ENCODE measurements at regions not wholly inside any gene's neighbourhood (a gene's known extent, or its start where the extent isn't known, plus 50 kb on each side); places are given as distances from the start of the nearest gene placed in this dataset.
"Not testable (repeated sequence)": the region's sequence is repeated elsewhere in the genome, so short reads cannot be mapped to it uniquely, and the experiment has no call there.

DNA sequence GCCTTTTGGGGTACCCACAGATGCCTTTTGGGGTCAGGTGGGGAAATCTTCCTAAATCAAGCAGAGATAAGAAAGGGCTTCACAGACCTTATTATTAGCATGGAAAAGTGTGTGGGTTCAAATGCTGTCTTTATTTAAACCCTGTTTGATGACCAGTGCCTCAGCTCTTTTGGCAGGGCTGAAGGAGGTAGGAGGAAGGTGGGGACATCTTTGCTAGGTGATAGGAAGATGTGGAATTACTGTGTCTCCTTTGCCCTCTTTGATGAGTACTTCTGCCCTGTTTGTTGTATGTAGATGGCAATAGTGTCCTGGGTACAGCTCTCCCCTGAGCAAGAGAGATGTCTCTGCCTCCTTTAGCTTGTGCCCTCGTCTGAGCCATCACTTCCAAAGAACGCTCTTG is 333.3 kb upstream of the ROPN1 start:
- DNase-seq = no peak

DNA sequence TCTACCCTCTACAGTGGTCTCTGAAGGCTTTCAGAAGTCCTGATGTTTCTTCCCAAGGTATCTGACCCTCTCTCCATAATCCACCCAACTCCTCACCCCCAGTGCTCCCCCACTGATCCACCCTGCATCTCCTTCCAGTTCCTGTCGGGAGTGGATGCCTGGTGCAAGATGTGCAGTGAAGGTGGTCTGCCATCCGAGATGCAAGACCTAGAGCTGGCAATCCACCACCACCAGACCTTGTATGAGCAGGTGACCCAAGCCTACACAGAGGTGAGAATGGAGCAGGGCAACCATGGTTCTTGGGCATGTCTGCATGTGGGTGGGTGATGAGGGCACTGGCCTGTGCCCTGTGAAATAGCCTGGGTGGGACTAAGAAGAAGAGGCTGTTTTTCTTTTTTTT is 337.8 kb upstream of the ROPN1 start:
- DNase-seq = no peak

DNA sequence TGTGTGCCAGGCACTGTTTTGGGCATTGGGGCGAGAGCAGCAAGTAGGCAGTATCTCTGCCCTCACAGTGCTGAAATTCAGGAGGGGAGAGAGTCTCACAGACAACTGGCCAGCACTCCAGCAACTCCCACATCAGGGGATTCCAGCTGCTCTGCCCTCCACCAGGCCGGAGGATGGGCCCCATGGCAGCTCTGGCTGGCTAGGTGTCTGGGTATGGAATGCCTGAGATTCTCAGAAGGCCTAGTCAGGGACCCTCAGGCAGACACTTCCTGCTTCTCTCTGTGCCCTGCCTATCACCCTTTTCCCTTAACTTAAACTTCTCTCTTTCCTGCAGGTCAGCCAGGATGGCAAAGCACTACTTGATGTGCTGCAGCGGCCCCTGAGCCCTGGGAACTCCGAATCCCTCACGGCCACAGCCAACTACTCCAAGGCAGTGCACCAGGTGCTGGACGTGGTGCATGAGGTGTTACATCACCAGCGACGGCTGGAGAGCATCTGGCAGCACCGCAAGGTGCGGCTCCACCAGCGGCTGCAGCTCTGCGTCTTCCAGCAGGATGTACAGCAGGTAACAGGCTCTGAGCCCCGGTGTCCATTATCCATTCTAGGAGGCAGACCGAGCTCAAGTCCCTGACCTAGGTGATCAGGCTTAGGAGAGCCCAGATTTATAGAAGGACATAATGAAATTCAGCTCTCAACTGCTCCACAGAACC is 342.2 kb upstream of the ROPN1 start:
- no peak for DNase-seq

DNA sequence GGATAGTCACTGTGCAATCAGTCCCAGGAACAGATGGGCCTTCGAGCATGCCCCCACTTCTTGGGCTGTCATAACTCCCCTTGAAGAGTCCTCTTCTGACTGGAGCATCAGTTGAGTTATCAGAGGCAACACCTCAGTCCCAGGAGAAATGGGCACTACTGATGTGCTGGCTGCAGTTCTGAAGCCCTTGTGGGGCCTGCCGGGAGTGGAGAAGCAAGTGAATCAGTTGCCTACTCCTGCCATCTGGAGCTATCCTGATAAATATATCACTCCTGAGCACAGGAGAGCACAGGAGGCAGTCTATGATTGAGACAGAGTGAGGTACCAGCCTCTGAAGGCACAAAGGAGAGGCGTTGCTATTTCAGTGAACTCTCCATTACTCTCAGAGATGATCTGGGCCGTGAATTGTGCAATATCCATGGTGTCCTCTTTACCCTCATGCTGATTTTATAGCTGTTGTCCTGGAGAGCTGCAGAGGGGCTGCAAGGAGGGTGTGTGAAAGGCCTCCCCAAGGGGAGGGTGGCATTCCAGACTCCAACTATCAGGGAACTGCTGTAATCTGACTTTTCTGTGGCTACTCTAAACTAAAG is 344.2 kb upstream of the ROPN1 start:
- DNase-seq = no peak

DNA sequence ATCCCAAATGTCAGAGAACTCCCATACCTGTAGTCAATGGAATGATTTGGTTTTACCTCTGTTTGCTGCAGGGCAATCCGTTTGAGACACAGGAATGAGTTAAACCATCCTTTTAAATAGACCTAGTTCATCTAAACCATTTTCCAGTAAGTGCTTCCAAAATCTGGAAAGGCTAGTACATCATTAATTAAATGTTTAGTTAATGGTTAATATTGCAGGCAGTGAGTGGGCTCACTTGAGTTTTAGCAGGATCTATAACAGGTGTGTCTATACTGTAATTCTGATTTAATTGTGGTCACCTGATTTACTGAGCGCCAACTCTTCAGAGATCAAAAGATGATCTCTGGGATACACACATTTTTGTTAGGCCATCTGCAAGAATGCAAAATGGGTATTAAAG is 353.9 kb upstream of the ROPN1 start:
- no peak for DNase-seq

DNA sequence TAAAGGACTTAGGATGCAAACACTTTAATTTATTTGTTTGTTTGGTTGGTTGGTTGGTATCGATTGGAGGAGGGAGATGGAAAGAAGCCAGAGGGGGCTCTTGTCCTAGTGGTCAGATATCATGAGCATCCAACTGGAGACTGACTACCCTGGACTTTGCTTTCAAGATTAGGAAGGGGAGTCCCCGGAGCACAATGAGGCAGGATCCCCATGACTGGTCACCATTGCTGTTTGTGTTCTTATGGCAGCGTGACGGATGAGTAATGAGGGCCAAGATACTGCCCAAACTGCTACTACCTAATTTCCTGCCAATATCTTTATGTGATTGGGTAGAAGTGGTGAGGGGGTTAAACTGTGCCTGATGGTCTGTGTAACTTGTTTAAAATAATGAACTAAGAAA is 354.6 kb upstream of the ROPN1 start:
- DNase-seq = no peak

DNA sequence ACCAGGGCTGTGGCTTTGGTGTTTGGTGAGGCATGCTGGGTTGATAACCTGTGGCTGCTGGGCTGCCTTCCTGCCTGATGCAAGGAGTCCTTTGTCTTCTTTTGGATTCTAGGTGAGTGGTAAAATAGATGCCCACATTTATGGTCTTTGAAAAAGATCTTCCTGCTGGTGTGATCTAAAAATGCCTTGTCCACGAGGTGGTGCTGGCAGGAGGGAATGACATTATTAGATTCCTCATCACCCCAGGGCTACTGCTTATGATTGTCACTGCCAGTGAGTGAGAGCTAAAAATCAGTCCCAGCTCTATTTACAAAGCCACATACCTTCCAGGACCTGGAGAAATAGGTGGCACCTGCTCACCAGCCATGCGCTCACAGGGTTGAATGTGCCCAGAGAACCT is 355.5 kb upstream of the ROPN1 start:
- no peak for DNase-seq

DNA sequence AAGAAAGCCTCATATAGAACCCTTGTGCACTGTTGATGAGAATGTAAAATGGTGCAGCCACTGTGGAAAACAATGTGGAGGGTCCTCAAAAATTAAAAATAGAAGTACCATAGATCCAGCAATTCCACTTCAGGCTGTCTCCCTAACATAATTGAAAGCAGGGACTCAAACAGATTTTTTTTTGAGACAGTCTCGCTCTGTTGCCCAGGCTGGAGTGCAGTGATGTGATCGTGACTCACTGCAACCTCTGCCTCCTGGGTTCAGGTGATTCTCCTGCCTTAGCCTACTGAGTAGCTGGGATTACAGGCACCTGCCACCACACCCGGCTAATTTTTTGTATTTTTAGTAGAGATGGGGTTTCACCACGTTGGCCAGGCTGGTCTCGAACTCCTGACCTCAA is 356.6 kb upstream of the ROPN1 start:
- not testable (repeated sequence) for DNase-seq

DNA sequence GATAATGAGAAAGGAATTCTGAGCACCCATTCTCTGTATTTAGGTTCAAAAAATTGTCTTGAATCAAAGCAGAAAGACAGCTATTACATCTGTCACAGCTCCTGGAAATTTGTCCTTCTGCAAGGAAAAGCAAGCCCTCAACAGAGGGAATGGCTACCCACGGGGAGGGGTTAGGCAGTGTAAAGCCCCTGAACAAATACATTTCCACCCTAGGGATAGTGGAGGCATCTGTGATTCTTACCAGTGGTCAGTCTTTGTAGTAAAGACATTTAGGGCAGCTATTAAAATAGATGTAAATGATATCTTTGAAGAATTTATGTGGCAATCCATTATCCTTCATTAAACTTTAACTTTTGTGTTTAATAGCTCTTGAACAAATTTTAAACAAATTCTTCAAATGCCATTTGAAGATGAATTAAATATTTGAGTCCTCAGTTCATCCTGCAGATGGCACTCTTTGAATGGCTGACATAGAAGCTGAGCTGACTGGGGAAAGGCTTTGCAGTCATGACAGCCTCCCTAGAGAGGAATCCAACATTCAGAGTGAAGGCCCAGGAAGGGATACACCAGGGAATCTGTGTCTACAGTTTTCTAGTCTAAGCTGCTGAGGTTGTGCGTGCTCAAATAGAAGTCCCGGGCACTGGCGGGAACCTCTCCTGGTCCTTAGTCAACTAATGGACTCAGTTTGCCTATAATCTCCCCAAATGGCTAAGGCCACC is 359.7 kb upstream of the ROPN1 start:
- DNase-seq = no peak

DNA sequence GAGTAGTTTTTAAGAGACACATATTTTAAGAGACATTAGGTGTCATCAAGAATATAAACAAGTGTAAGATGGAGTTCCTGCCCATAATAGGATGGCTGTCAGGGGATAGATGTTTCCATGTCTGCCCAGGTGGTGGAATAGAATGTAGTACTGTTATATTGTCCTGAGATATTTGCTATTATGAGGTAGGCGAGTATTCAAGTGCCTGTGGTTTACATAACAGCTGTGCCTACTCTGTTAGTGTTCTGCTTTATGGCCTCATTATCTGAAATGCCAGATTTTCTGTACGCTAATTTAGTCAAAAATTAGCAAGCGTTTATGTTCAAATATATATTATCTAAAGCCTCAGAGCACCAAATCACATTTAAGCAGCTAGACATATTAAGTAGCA is 360.2 kb upstream of the ROPN1 start:
- no peak for DNase-seq

DNA sequence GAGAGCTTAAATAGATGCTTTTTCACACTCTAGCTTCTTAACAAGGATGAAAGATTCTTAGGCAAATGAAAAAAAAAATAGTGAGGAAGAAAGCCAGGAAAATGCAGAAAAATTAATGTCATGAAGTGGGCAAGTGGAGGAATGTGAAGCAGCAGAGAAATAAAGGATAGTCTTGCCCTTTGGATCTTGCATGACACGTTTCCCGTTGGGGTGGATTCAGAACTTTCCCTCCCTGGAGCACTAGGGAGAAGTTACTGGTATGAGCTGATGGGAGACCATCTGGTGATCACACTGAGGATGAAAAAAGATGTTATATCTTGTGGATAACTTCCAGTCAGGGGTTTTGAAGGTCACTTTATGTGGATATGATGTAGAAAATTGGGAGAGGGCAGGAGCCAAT is 361.8 kb upstream of the ROPN1 start:
- no peak for DNase-seq

DNA sequence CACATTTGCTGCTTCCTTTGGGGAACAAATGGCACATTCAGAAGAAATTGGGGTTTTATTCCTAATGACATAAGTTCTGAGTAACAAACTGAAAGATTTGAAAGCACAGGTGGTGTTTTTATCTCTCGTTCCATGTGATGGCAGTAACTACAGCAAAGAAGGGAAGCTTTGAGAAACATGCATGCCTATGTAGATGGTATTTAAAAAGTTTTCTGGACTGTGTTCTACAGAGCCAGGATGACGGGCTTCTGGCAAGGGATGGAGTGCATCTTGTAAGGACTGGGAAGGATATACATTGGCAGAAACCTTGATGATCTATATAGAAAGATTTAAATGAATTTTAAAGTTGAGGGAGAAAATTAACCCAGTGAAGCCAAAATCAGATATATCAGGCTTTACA is 362.2 kb upstream of the ROPN1 start:
- no peak for DNase-seq

DNA sequence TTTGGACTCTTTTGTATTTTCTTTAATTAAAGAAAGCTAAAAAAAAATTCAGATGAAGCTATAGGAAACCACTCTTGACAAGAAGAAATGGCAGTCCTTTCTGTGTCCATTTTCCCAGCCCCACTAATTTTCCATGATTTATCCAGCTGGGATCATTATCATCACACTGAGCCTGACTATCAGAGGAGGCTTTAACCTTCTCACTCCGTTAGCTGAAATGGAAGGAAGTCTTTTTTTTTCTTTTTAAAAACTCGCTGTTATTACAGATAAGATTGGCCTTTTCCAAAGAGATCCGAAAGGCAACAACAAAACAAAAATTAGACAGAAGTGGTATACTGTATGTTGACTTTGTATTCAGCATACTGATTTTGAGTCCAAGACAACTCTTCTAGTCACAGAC is 366.2 kb upstream of the ROPN1 start:
- DNase-seq = no peak

DNA sequence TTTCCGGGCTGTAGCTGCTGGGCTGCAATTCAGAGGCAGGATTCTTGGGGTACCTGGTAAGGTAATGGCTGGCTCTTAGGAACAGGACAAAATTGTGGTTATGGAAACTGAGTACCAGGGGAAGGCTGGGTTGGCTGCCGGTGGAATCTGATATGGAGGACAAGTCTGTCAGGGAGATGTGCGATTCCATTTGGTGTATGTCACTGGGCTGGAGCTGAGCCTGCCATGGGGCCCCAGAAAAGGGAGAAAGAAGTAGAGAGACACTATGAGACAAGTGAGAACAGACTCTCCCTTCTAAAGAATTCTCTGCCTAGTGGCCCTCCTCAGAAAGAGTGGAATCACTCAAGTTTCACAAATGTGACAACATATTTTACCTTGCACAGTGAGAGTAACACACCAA is 368.2 kb upstream of the ROPN1 start:
- no peak for DNase-seq

DNA sequence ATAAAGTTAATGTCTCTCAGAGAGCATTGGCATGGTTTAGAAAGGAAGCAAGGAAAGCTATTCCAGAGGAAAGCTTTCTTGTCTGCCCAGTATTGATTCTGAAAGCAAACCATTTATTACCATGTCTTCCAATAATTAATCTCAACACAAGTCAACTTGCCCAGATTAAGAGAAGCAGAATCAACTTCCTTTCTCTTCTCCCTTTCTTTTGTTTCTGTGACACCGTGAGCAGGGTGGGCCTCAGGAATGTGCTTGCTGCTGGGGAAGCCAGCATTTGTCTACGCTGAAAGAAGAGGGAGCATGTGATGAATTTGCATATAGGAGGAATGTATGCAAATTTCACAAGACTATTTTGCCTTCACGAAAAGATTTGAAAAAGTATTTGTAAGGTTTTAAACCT is 368.6 kb upstream of the ROPN1 start:
- DNase-seq = no peak

DNA sequence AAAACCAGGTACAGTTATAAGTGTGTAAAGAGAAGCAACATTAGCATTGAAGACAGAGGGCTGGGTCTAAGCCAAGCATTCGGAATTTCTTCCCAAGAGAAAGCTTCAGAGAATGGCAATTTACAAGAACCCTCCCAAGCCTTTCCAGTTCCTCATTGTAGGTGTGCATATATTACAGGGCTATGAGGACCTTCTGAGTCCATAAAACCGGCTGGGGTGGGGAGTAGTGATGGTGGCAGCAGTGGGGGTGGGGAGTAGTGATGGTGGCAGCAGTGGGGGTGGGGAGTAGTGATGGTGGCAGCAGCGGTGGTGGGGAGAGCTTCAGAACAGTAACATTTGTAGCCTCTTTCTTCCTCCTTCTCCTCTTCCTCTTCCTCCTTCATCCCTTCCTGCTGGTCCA is 368.7 kb upstream of the UMPS start:
- DNase-seq = no peak

DNA sequence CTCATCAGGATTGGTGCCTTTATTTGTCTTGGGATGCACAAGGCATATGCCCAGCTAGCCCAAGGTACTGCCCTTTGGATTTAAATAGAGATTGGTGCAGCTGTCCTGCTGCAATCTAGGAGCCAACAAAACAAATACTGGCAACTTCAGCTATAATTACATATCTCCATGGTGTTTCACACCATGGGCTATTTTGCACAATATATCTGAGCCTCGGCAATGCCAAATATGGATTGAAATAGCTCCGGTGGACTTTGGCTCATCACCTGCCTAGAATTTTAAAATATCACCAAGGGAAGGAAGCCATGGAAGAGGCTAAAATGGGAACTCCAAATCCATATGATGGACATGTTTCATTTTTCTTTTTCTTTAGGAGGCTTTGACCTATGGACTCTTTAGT is 367.8 kb upstream of the UMPS start:
- no peak for DNase-seq

DNA sequence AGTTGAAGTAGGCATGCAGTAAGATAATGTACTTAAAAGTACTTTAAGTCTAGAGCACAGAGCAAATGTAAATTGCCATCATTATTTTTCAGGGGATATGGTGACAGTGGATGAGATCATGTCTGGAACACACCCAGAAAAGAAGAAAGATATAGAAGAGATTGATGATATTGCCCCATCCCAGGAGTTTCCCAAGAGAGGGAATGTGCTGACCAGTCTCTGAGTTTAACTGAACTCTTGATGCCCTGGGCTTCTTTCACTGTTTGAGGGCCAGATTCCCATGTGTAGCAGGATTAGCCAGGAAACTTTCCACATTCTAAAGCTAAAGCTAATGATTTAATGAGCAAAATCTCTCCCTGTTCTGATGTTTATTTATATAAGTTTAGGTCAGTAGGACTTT is 366.8 kb upstream of the UMPS start:
- no peak for DNase-seq

DNA sequence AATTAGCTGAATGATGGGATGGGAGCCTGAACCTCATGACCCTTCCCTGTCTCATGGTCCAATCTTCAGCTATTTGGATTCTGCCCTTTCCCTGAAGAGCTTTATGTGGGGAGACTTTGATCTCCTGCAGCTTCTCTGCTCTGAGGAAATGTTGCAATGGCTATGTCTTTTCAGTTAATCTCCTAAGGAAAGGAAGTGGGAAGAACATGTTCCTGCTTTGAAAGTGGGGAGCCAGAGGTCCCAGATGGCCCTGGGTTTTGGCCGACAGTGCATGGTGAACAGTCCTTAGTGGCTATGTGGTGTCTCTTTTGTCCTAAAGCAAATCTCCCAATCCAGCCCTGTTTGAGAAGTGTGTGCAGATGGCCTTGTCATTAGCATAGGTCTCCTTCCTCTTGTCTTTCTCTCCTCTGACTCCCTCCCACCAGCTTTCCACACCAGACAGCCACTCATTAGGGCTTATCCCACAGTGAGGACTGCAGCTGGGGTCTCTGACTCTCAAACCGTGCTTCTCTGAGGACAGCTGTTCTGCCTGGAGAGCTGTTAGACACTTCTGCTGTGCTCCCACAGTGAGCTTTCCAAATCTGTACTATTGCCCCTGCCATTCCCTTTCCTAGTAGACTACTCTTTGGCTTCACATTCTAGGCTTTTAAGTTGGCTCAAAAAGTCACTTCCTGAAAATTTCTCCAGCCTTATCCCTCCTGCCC is 365.8 kb upstream of the UMPS start:
- no peak for DNase-seq

DNA sequence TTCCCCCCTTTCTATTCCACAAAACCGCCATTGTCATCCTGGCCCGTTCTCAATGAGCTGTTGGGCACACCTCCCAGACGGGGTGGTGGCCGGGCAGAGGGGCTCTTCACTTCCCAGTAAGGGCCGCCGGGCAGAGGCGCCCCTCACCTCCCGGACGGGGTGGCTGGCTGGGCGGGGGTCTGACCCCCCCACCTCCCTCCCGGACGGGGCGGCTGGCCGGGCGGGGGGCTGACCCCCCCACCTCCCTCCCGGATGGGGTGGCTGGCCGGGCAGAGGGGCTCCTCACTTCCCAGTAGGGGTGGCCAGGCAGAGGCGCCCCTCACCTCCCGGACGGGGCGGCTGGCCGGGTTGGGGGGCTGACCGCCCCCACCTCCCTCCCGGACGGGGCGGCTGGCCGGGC is 363.6 kb upstream of the UMPS start:
- not testable (repeated sequence) for DNase-seq

DNA sequence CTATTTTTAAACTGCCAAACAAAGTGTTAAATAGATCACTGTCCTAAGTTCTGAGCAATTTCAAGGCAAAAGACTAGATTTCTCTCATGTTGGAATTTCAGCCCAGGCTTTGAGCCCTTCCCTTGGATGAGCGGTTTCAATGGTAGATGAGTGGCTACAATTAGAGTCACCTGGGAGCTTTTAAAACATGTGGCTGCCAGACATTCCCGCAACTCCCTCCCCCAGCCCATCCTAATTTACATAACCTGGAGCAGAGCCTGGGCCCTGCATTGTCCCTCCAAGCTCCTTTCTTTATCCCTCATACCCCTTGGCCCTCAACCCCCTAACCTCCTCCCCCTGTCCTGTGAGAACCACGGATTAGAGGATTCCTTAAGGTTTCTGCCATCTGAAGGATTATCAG is 357.5 kb upstream of the UMPS start:
- no peak for DNase-seq

DNA sequence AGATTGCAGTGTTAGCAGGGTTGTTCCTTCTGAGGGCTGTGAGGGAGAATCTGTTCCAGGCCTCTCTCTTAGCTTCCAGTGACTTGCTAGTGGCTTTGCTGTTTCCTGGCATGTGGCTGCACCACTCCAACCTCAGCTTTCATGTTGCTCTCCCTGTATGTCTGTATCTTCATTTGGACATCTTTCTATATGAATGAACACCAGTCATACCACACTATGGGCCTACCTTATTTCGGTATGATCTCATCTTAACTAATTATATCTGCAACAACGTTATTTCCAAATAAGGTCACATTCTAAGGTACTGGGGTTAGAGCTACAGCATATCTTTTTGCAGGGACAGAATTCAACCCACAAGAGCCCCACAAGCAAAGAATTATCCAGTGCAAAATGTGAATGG is 356.7 kb upstream of the UMPS start:
- DNase-seq = peak in 1 of 2 experiments; percentile 7

DNA sequence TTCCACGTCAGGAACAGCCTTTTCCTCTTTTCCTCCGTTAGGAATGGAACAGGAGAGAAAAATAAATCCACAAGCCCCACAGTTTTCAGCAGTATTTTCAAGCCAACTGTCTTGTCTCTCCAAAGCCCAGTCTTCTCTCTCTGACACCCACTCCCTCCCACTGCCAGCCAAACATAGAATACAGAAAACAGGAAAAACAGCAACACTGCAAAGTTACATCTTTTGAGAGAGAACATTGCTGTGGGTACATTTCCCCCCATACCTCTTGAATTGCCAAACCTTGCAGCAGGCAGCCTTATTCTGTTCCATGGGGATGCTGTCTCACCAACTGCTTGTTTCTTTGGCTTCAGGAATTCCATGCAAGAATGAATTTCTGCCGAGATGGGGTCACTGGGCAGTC is 355.7 kb upstream of the UMPS start:
- no peak for DNase-seq
